NOMO-1 treated with DMSO at 0.1 percent for 48 hours (cell line): ENCODE measurements at regions not wholly inside any gene's neighbourhood (a gene's known extent, or its start where the extent isn't known, plus 50 kb on each side); places are given as distances from the start of the nearest gene placed in this dataset.
A peak's percentile ranks its signal among the peaks of the same experiment; 100 is the strongest.

Experiments
- DNase-seq: peaks from one replicate; lab custom pipeline; 2025; ENCODE audit not compliant: unreplicated experiment; lab: John Stamatoyannopoulos, UW

- DNase-seq: no peak
Observed at GRCh38 chr3:64319391-64319790, 94.1 kb upstream of the PRICKLE2 start.

- no peak for DNase-seq
Observed at GRCh38 chr3:64318668-64319271, 93.5 kb upstream of the PRICKLE2 start.

GRCh38 chr3:64318001-64318400 is 92.7 kb upstream of the PRICKLE2 start:
- no peak for DNase-seq

GRCh38 chr3:64316971-64317370 is 91.7 kb upstream of the PRICKLE2 start:
- no peak for DNase-seq

GRCh38 chr3:64311424-64312061 is 86.3 kb upstream of the PRICKLE2 start:
- DNase-seq: no peak

GRCh38 chr3:64308931-64309330 is 83.7 kb upstream of the PRICKLE2 start:
- DNase-seq: no peak

- no peak for DNase-seq
Observed at GRCh38 chr3:64306745-64307144, 81.5 kb upstream of the PRICKLE2 start.

- DNase-seq: no peak
Observed at GRCh38 chr3:64305731-64306130, 80.5 kb upstream of the PRICKLE2 start.

GRCh38 chr3:64304828-64305410 is 79.7 kb upstream of the PRICKLE2 start:
- DNase-seq: no peak

GRCh38 chr3:64303881-64304280 is 78.6 kb upstream of the PRICKLE2 start:
- DNase-seq: no peak

GRCh38 chr3:64303401-64303800 is 78.1 kb upstream of the PRICKLE2 start:
- DNase-seq: no peak

GRCh38 chr3:64301476-64301875 is 76.2 kb upstream of the PRICKLE2 start:
- DNase-seq: no peak

GRCh38 chr3:64300790-64301423 is 75.6 kb upstream of the PRICKLE2 start:
- DNase-seq: no peak

GRCh38 chr3:64299206-64299605 is 73.9 kb upstream of the PRICKLE2 start:
- DNase-seq: no peak

- DNase-seq: no peak
Observed at GRCh38 chr3:64297563-64297962, 72.3 kb upstream of the PRICKLE2 start.

GRCh38 chr3:64295594-64295993 is 70.3 kb upstream of the PRICKLE2 start:
- no peak for DNase-seq

GRCh38 chr3:64294771-64295170 is 69.5 kb upstream of the PRICKLE2 start:
- DNase-seq: no peak

GRCh38 chr3:64293121-64293520 is 67.9 kb upstream of the PRICKLE2 start:
- DNase-seq: no peak

GRCh38 chr3:64291956-64292355 is 66.7 kb upstream of the PRICKLE2 start:
- no peak for DNase-seq

- DNase-seq: peak; percentile 80
Observed at GRCh38 chr3:64291345-64291744, 66.1 kb upstream of the PRICKLE2 start.

GRCh38 chr3:64290864-64291263 is 65.6 kb upstream of the PRICKLE2 start:
- no peak for DNase-seq

- no peak for DNase-seq
Observed at GRCh38 chr3:64290161-64290560, 64.9 kb upstream of the PRICKLE2 start.
